Frontal cortex (tissue), 1 donor: ENCODE measurements at regions not wholly inside any gene's neighbourhood (a gene's known extent, or its start where the extent isn't known, plus 50 kb on each side); places are given as distances from the start of the nearest gene placed in this dataset. TPM values are rescaled to one million over a fixed set of nuclear protein-coding genes. Genes with fewer than 3 reads are reported as not detected.

Experiments used
- small RNA-seq: library from RNA; depleted of rRNA; stranded (forward); fragments of <200 nt; gene quantifications from one replicate; pipeline ENCODE3, GENCODE V24; 2014

Small RNAs in the stretch of these regions (small RNA-seq; reads per million reads assigned to genes)
- not detected for gene AC108706.1
- not detected for gene RNU6-1129P
